ENCODE measurements at regions not wholly inside any gene's neighbourhood (a gene's known extent, or its start where the extent isn't known, plus 50 kb on each side); places are given as distances from the start of the nearest gene placed in this dataset.

GRCh38 chr11:134622458-134622857 lies 210.4 kb upstream of the B3GAT1 start:
- TF ChIP-seq, protein P1, sequence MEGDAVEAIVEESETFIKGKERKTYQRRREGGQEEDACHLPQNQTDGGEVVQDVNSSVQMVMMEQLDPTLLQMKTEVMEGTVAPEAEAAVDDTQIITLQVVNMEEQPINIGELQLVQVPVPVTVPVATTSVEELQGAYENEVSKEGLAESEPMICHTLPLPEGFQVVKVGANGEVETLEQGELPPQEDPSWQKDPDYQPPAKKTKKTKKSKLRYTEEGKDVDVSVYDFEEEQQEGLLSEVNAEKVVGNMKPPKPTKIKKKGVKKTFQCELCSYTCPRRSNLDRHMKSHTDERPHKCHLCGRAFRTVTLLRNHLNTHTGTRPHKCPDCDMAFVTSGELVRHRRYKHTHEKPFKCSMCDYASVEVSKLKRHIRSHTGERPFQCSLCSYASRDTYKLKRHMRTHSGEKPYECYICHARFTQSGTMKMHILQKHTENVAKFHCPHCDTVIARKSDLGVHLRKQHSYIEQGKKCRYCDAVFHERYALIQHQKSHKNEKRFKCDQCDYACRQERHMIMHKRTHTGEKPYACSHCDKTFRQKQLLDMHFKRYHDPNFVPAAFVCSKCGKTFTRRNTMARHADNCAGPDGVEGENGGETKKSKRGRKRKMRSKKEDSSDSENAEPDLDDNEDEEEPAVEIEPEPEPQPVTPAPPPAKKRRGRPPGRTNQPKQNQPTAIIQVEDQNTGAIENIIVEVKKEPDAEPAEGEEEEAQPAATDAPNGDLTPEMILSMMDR (IDR thresholded peaks at IDR 0.05; ENCODE audit: low read depth, low read length), result no peak
- no peak for TF ChIP-seq EZH2phosphoT487 (IDR thresholded peaks at IDR 0.05; ENCODE audit: low read depth)
